CD4-positive, CD25-positive, alpha-beta regulatory T cell (primary cell): ENCODE measurements at regions not wholly inside any gene's neighbourhood (a gene's known extent, or its start where the extent isn't known, plus 50 kb on each side); places are given as distances from the start of the nearest gene placed in this dataset.

Experiments
- ATAC-seq, 2 donors: fragments of 150-1000 bp; cut with Tn5 transposase; one replicate each; pipeline ENCODE4 v1.10.0; 2021; ENCODE audit warnings: low read depth in 2 of 2, moderate number of reproducible peaks in 2 of 2, moderate library complexity in 1 of 2
- DNase-seq, 3 donors: peaks; one replicate each; pipeline versions ENCODE4 v3.0.0 to v3.0.0-alpha.2; 2012 to 2022; ENCODE audit warnings: mixed read lengths in 1 of 3
- H3K27ac ChIP-seq: one replicate; pipeline ENCODE4 v1.7.0; 2013; ENCODE audit warnings: mild to moderate bottlenecking, low read length; ENCODE audit not compliant: insufficient read depth, poor library complexity, severe bottlenecking
- H3K27me3 ChIP-seq: one replicate; pipeline ENCODE4 v1.7.0; 2013; ENCODE audit warnings: low read length; ENCODE audit not compliant: control insufficient read depth, insufficient read depth
- H3K36me3 ChIP-seq: one replicate; pipeline ENCODE4 v1.7.0; 2013; ENCODE audit warnings: mild to moderate bottlenecking, low read length, moderate library complexity; ENCODE audit not compliant: control insufficient read depth, insufficient read depth
- H3K4me1 ChIP-seq: 2 replicates; pipeline ENCODE4 v1.7.0; 2013; ENCODE audit warnings: mild to moderate bottlenecking, low read length; ENCODE audit not compliant: insufficient read depth, control insufficient read depth, poor library complexity, severe bottlenecking
- H3K4me3 ChIP-seq: one replicate; pipeline ENCODE4 v1.7.0; 2013; ENCODE audit warnings: low read depth, mild to moderate bottlenecking, low read length, moderate library complexity
- H3K9me3 ChIP-seq, 2 experiments: 1 replicate in 1 of 2; 2 replicates in 1 of 2; pipeline ENCODE4 v1.7.0; 2013; ENCODE audit warnings: low read length in 2 of 2, mild to moderate bottlenecking in 1 of 2, moderate library complexity in 1 of 2; ENCODE audit not compliant: control insufficient read depth in 2 of 2
- H3K27ac Mint-ChIP-seq, 3 donors: one replicate each; pipeline ENCODE4 v1.8.0; 2020 to 2022; ENCODE audit warnings: mild to moderate bottlenecking in 3 of 3, mixed read lengths in 3 of 3, moderate library complexity in 2 of 3
- H3K27me3 Mint-ChIP-seq: one replicate; pipeline ENCODE4 v1.8.0; 2022; ENCODE audit warnings: mild to moderate bottlenecking, mixed read lengths
- H3K36me3 Mint-ChIP-seq: one replicate; pipeline ENCODE4 v1.8.0; 2020; ENCODE audit warnings: mixed read lengths
- H3K4me1 Mint-ChIP-seq, 4 donors: one replicate each; pipeline ENCODE4 v1.8.0; 2020 to 2022; ENCODE audit warnings: mixed read lengths in 4 of 4, mild to moderate bottlenecking in 1 of 4
- H3K4me3 Mint-ChIP-seq, 4 donors: one replicate each; pipeline ENCODE4 v1.8.0; 2020 to 2022; ENCODE audit warnings: mild to moderate bottlenecking in 4 of 4, mixed read lengths in 4 of 4, moderate library complexity in 3 of 4
- H3K9me3 Mint-ChIP-seq, 7 donors: one replicate each; pipeline ENCODE4 v1.8.0; 2020 to 2022; ENCODE audit warnings: mixed read lengths in 7 of 7, mild to moderate bottlenecking in 3 of 7, moderate library complexity in 2 of 7

DNA sequence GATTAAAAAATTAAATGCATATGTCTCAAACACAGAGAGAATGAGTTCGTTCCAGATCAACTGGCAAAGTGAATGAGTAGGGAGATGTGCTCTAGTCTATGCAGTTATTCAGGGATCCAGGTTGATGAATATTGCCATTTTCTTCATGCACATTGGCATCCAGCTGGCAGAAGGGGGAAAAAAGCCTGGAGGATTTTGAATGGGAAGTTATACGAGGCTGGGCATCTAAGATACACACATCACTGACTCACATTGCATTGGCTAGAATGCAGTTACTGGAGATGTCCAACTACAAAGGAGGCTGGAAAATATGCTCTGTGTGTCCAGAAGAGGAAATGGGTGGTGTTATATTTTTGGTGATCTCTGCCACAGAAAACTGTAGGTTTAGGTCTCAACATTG lies 270.9 kb upstream of the FIGN start:
- no peak for ATAC-seq
- DNase-seq: no peak
- H3K27ac Mint-ChIP-seq: no peak overlapping the region

DNA sequence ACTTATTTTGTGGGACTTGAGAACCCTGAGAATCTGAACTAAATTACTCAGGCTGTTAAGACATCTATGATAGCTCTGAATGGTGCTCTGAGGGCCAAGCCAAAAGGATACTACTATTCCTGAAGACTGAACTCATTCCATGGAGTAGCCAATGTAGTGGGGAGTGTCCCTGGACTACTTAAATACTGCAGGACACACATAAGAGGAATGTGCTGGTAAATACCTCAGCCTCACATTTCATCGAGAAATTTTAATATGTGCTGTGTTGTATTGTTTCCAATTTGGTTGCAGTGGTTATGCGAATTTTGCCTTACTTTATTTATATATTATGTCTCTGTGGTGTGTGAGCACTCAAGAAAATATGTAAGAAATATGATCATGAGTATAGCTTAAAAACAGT lies 264.4 kb upstream of the FIGN start:
- no peaks in the 10 kb centered on the region for H3K4me1 ChIP-seq
- Mint-ChIP-seq H3K9me3 (peaks cover 0 to 11% (median 6%) of the 10 kb centered on the region in 7 donors), H3K27me3 (no peaks in the 10 kb centered on the region)

More for the DNA sequence above, 270.9 kb upstream of the FIGN start:
- Histone ChIP-seq H3K9me3 (peaks cover 0 to 2% of the 10 kb centered on the region in 2 experiments), H3K4me1 (no peaks in the 10 kb centered on the region), H3K27me3 (no peaks in the 10 kb centered on the region), H3K4me3 (no peak overlapping the region), H3K36me3 (no peaks in the 10 kb centered on the region), H3K27ac (no peak overlapping the region)
- no peaks in the 10 kb centered on the region for H3K4me1 Mint-ChIP-seq
- peaks cover 1 to 18% (median 8%) of the 10 kb centered on the region in 7 donors for H3K9me3 Mint-ChIP-seq
- no peaks in the 10 kb centered on the region for H3K27me3 Mint-ChIP-seq
- no peaks in the 10 kb centered on the region for H3K36me3 Mint-ChIP-seq
- no peak overlapping the region for H3K4me3 Mint-ChIP-seq

DNA sequence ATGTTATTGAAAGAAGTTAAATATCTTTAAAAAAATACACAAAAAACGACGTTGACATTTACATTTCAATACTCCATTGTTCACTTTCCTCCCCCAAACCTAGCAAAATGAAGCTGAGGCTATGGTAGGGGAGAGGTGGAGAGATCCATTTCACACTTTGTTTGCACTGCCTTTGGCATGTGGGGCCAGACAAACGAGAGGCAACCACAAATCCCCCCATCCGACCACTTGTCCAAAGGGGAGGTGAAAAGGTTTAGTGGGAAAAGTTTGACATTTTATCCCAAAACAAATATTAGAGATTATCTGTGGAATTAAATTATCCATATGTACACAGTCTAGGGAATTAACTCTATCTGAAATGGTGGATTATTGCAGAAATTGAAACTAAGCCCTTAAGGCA lies 261.7 kb upstream of the FIGN start:
- no peaks in the 10 kb centered on the region for H3K9me3 ChIP-seq
- Mint-ChIP-seq H3K36me3 (no peaks in the 10 kb centered on the region), H3K9me3 (peaks cover 0 to 11% (median 6%) of the 10 kb centered on the region in 7 donors), H3K4me3 (no peak overlapping the region), H3K27ac (no peak overlapping the region), H3K27me3 (no peaks in the 10 kb centered on the region), H3K4me1 (no peaks in the 10 kb centered on the region)
- H3K4me1 ChIP-seq: no peaks in the 10 kb centered on the region
- no peaks in the 10 kb centered on the region for H3K27me3 ChIP-seq
- H3K4me3 ChIP-seq: no peak overlapping the region
- no peak overlapping the region for H3K27ac ChIP-seq
- DNase-seq: no peak
- no peak for ATAC-seq
- H3K36me3 ChIP-seq: no peaks in the 10 kb centered on the region

More for the DNA sequence above, 264.4 kb upstream of the FIGN start:
- no peak for DNase-seq
- H3K27me3 ChIP-seq: no peaks in the 10 kb centered on the region
- no peaks in the 10 kb centered on the region for H3K36me3 Mint-ChIP-seq
- no peak overlapping the region for H3K27ac Mint-ChIP-seq
- H3K4me3 ChIP-seq: no peak overlapping the region
- H3K9me3 ChIP-seq: peaks cover 0 to 2% of the 10 kb centered on the region in 2 experiments
- H3K27ac ChIP-seq: no peak overlapping the region
- no peak for ATAC-seq
- no peaks in the 10 kb centered on the region for H3K36me3 ChIP-seq
- no peak overlapping the region for H3K4me3 Mint-ChIP-seq
- no peaks in the 10 kb centered on the region for H3K4me1 Mint-ChIP-seq

DNA sequence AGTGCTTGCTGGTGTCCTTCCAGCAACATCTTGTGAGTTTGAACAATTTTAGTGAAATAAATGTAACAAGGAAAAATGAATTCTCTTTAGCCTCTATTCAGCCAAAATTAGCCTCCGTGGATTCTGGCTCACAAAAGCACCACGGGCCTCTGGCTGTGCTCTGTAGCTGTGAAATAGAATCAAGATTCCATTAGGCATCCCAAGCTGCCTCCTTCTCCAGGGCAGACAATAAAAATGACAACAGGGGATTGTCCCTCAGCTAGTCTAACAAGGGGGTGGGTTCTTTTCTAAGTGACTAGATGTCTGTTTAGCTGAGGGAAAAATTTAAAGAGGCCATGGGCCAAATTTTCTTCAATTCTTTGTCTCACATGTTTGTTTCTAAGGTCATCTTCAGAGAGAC lies 254.7 kb upstream of the FIGN start:
- H3K27ac ChIP-seq: no peak overlapping the region
- Mint-ChIP-seq H3K27ac (no peak overlapping the region), H3K36me3 (no peaks in the 10 kb centered on the region), H3K4me1 (no peaks in the 10 kb centered on the region), H3K4me3 (no peak overlapping the region), H3K27me3 (no peaks in the 10 kb centered on the region), H3K9me3 (peaks cover 0 to 8% (median 3%) of the 10 kb centered on the region in 7 donors)
- H3K36me3 ChIP-seq: no peaks in the 10 kb centered on the region
- no peaks in the 10 kb centered on the region for H3K4me1 ChIP-seq
- no peak for ATAC-seq
- DNase-seq: no peak
- no peaks in the 10 kb centered on the region for H3K27me3 ChIP-seq
- H3K9me3 ChIP-seq: peaks cover 0 to 13% of the 10 kb centered on the region in 2 experiments
- H3K4me3 ChIP-seq: no peak overlapping the region

DNA sequence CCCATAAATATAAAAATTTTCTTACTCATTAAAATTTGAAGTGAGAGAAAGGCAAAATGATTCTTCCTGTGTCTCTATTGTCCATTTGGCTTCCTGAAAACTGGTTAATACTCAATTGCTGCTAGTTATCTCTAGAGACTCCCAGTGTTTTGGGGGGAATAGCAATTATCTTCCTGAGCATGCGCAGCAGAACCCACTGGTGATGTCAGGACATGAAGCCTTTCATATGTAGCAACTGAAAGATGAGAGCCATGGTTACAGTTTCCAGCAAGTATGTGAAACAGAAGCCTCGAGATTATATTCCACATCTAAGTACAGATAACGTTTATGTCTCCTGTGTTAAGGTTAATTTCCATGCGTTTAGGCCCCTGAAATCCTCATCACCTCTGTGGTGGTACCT lies 254.3 kb upstream of the FIGN start:
- Mint-ChIP-seq H3K36me3 (no peaks in the 10 kb centered on the region), H3K27ac (no peak overlapping the region), H3K27me3 (no peaks in the 10 kb centered on the region), H3K4me1 (no peaks in the 10 kb centered on the region), H3K4me3 (no peak overlapping the region), H3K9me3 (peaks cover 0 to 6% (median 1%) of the 10 kb centered on the region in 7 donors)
- Histone ChIP-seq H3K36me3 (no peaks in the 10 kb centered on the region), H3K9me3 (peaks cover 0 to 13% of the 10 kb centered on the region in 2 experiments), H3K27ac (no peak overlapping the region), H3K27me3 (no peaks in the 10 kb centered on the region), H3K4me1 (no peaks in the 10 kb centered on the region), H3K4me3 (no peak overlapping the region)
- DNase-seq: no peak
- ATAC-seq: no peak

DNA sequence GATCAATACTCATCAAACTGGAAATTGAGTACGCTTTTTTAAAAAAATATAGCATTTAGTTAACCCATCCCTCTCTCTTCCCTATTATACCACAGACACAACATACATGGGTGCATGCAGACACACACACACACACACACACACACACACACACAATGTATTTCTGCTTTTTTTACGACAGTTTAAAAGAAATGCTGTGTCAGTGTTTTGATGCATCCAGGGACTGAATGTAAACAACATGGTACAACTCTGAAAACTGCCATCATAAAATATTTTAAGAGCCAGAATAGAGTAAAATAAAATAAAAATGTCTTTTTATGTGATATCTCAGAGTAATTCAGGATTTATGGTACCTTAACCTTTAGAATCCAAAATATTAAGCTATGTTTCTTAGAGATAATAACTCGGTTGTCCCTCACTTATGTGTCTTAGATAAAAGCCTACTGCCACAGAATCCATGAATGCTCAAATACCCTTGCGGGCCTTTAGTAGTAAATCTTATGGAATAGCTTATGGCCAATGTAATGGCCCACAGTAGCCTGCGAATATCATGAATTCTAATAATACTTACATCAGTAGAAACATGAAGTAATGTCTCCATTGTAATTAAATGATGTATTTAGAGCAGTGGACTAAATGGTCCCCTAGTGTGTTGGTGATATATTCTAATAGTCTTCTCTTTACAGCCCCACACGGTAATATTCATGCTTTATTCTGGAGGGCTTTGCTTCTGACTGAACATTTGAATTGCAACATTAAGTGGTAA lies 251.6 kb upstream of the FIGN start:
- ATAC-seq (no peak), DNase-seq (no peak)
- H3K4me1 Mint-ChIP-seq: no peaks in the 10 kb centered on the region
- Histone ChIP-seq H3K4me1 (no peaks in the 10 kb centered on the region), H3K27me3 (no peaks in the 10 kb centered on the region), H3K9me3 (peaks cover 0 to 13% of the 10 kb centered on the region in 2 experiments), H3K4me3 (no peak overlapping the region), H3K36me3 (no peaks in the 10 kb centered on the region), H3K27ac (no peak overlapping the region)
- H3K4me3 Mint-ChIP-seq: no peak overlapping the region
- H3K36me3 Mint-ChIP-seq: no peaks in the 10 kb centered on the region
- H3K27ac Mint-ChIP-seq: no peak overlapping the region
- no peaks in the 10 kb centered on the region for H3K27me3 Mint-ChIP-seq
- H3K9me3 Mint-ChIP-seq: peaks cover 0 to 6% (median 2%) of the 10 kb centered on the region in 7 donors

DNA sequence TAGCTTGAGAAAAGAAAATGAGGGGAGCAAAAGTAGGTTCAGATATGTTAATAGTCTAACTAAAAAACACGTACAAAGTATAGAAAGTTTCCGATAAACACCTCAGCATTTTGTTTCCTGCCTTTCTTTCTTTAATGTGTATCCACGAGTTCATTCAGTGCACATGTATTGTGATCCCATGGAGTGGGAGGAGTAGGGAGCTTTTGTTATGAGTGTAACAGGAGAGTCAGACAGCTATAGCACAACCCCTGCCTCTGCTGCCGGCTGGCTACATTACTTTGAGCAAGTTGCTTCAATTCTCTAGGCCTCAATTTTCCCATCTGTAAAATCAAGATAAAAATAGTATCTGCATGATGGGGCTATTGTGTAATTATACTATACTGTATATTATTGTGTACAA lies 249.2 kb upstream of the FIGN start:
- Histone ChIP-seq H3K9me3 (peaks cover 0 to 8% of the 10 kb centered on the region in 2 experiments), H3K36me3 (no peaks in the 10 kb centered on the region), H3K4me3 (no peak overlapping the region), H3K4me1 (no peaks in the 10 kb centered on the region), H3K27ac (no peak overlapping the region), H3K27me3 (no peaks in the 10 kb centered on the region)
- Mint-ChIP-seq H3K27ac (no peak overlapping the region), H3K27me3 (no peaks in the 10 kb centered on the region), H3K36me3 (no peaks in the 10 kb centered on the region), H3K4me1 (no peaks in the 10 kb centered on the region), H3K9me3 (peaks cover 0 to 13% (median 4%) of the 10 kb centered on the region in 7 donors), H3K4me3 (no peak overlapping the region)
- ATAC-seq (no peak), DNase-seq (no peak)

DNA sequence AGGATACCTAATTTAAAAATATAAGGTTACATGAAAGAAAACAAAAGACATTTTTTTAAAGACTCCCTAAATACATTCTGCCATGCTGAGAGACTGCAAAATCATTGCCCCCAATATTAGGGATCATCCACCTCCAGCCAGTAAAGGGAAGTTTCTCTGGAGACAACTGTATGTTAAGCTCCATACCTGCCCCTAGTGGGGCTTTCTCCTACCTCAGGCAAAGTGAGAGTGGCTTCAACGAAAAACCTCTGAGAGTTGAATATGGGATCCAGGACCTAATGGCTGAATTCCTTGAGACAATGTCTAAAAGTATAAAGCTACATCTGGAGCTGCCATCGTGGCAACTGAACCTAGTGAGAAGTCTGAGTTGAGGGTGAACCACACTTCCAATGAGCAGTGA lies 248.1 kb upstream of the FIGN start:
- ATAC-seq: no peak

More for the DNA sequence above, 248.1 kb upstream of the FIGN start:
- Mint-ChIP-seq H3K9me3 (peaks cover 2 to 15% (median 5%) of the 10 kb centered on the region in 7 donors), H3K4me1 (no peaks in the 10 kb centered on the region), H3K4me3 (no peak overlapping the region), H3K27me3 (no peaks in the 10 kb centered on the region), H3K27ac (no peak overlapping the region), H3K36me3 (no peaks in the 10 kb centered on the region)
- Histone ChIP-seq H3K27ac (no peak overlapping the region), H3K27me3 (no peaks in the 10 kb centered on the region), H3K4me3 (no peak overlapping the region), H3K4me1 (no peaks in the 10 kb centered on the region), H3K9me3 (peaks cover 0 to 3% of the 10 kb centered on the region in 2 experiments), H3K36me3 (no peaks in the 10 kb centered on the region)
- DNase-seq: no peak
